Panc1 (cell line): ENCODE measurements at regions not wholly inside any gene's neighbourhood (a gene's known extent, or its start where the extent isn't known, plus 50 kb on each side); places are given as distances from the start of the nearest gene placed in this dataset.

Experiments used
- ATAC-seq: fragments of 200-7000 bp; cut with Tn5 transposase; 2 replicates; pipeline ENCODE4 v1.9.1; 2020; ENCODE audit warnings: mild to moderate bottlenecking, moderate library complexity
- BruUV-seq: library from RNA; stranded (reverse); fragments of 400-500 nt; replicated peaks from 2 replicates; lab custom pipeline; 2021; lab: Mats Ljungman, UMichigan
- CTCF ChIA-PET: fragments of 300-600 bp; sonication (Branson Sonifier 250); formaldehyde crosslinking; loops from one replicate; lab custom pipeline; 2022; ENCODE audit warnings: antibody characterized with exemption; lab: Charles Lee
- POLR2A ChIA-PET: fragments of 300-600 bp; sonication (Branson Sonifier 250); formaldehyde crosslinking; loops from one replicate; lab custom pipeline; 2022; ENCODE audit warnings: antibody characterized with exemption; lab: Charles Lee
- DNase-seq: peaks from one replicate; pipeline ENCODE4 v3.0.0-alpha.2; 2010; ENCODE audit warnings: low read depth, low spot score
- H3K27ac ChIP-seq: 2 replicates; pipeline ENCODE4 v1.5.1; 2011; ENCODE audit warnings: mild to moderate bottlenecking, low read length, inconsistent platforms
- H3K27me3 ChIP-seq: fragments of 200-500 bp; sonication (Bioruptor generic); 2 replicates; pipeline ENCODE4 v1.6.0; 2014; ENCODE audit warnings: low read length, inconsistent platforms; ENCODE audit not compliant: control insufficient read depth, insufficient read depth
- H3K36me3 ChIP-seq: fragments of 200-500 bp; sonication (Bioruptor generic); 2 replicates; pipeline ENCODE4 v1.5.1; 2014; ENCODE audit warnings: inconsistent platforms, mild to moderate bottlenecking, low read length, moderate library complexity; ENCODE audit not compliant: control insufficient read depth, insufficient read depth
- H3K4me1 ChIP-seq: 2 replicates; pipeline ENCODE4 v1.5.1; 2011; ENCODE audit warnings: inconsistent platforms, mild to moderate bottlenecking, low read length, moderate library complexity; ENCODE audit not compliant: control insufficient read depth, insufficient read depth
- H3K4me3 ChIP-seq, 2 experiments: 2 replicates each; pipeline ENCODE4 v1.5.1; 2011 to 2012; ENCODE audit warnings: low read depth in 2 of 2, low read length in 2 of 2, mild to moderate bottlenecking in 2 of 2, inconsistent platforms in 1 of 2, moderate library complexity in 1 of 2
- H3K9me3 ChIP-seq: fragments of 200-500 bp; sonication (Bioruptor generic); 2 replicates; pipeline ENCODE4 v1.5.1; 2014; ENCODE audit warnings: low read depth, mild to moderate bottlenecking, inconsistent platforms, low read length, moderate library complexity; ENCODE audit not compliant: control insufficient read depth, insufficient read depth
- CTCF ChIP-seq: fragments of 450-650 bp; IDR thresholded peaks from 2 replicates; pipeline ENCODE4 v1.5.1; 2017; ENCODE audit warnings: mild to moderate bottlenecking
- POLR2AphosphoS5 ChIP-seq: IDR thresholded peaks from 2 replicates; pipeline ENCODE4 v1.6.1; 2012; ENCODE audit warnings: mild to moderate bottlenecking, low read depth, low read length, moderate library complexity
- REST ChIP-seq, 2 experiments: IDR thresholded peaks; 2 replicates each; pipeline ENCODE4 v1.6.1; 2011 to 2012; ENCODE audit warnings: low read depth in 2 of 2, control low read depth in 1 of 2, low read length in 1 of 2, mild to moderate bottlenecking in 1 of 2, moderate library complexity in 1 of 2; ENCODE audit not compliant: insufficient read depth in 1 of 2
- SIN3A ChIP-seq: IDR thresholded peaks from 2 replicates; pipeline ENCODE4 v1.6.1; 2012; ENCODE audit warnings: low read depth, mild to moderate bottlenecking, low read length, moderate library complexity, borderline replicate concordance; ENCODE audit not compliant: insufficient read depth
- TCF7L2 ChIP-seq: IDR thresholded peaks from 2 replicates; pipeline ENCODE4 v1.6.1; 2011; ENCODE audit warnings: mild to moderate bottlenecking, low read depth, low read length, inconsistent platforms
- in situ Hi-C: cut with HindIII; loops from 2 replicates; pipeline ENCODE4 v1.10.0; 2016; ENCODE audit warnings: low sequenced_read_pairs, low pct_unique_long_range_greater_than_20kb
- intact Hi-C: fragments of 100-400 bp; cut with micrococcal nuclease; formaldehyde crosslinking; loops from one replicate; pipeline ENCODE4 v1.10.0; 2022; ENCODE audit not compliant: unreplicated experiment

GRCh38 chr1:219279017-219279770 is 105.5 kb downstream of the LYPLAL1 start:
- TF ChIP-seq CTCF: no peak
- TF ChIP-seq POLR2AphosphoS5: no peak
- no peak for TF ChIP-seq REST (IDR thresholded peaks at IDR 0.05; ENCODE audit: insufficient read depth in 1 of 2, low read depth in 2 of 2, low read length in 1 of 2)
- no peak for TF ChIP-seq TCF7L2
- no peak for TF ChIP-seq SIN3A
- ATAC-seq: peak; percentile 69
- Histone ChIP-seq H3K27me3 (no peaks in the 10 kb centered on the region), H3K4me1 (no peaks in the 10 kb centered on the region), H3K27ac (no peak overlapping the region), H3K36me3 (no peaks in the 10 kb centered on the region), H3K4me3 (no peak overlapping the region), H3K9me3 (no peaks in the 10 kb centered on the region)
- BruUV-seq: no TSS peak
- DNase-seq: no peak
- ChIA-PET POLR2A (interaction anchor here (0.6 kb wide), 1 partner anchor 898 kb away, joined by 3 read pairs; no protein-coding TSS in a partner anchor), CTCF (no interaction called here)
- intact Hi-C loops (no loop called here), in situ Hi-C loops (no loop called here)

GRCh38 chr1:219278288-219278687 is 104.6 kb downstream of the LYPLAL1 start:
- no peak for TF ChIP-seq POLR2AphosphoS5
- no peak for TF ChIP-seq SIN3A
- no peak for TF ChIP-seq REST (IDR thresholded peaks at IDR 0.05; ENCODE audit: insufficient read depth in 1 of 2, low read depth in 2 of 2, low read length in 1 of 2)
- no peak for TF ChIP-seq CTCF
- no peak for TF ChIP-seq TCF7L2
- ChIA-PET POLR2A (no interaction called here), CTCF (no interaction called here)
- DNase-seq (no peak), ATAC-seq (no peak)
- no peaks in the 10 kb centered on the region for H3K27me3 ChIP-seq
- in situ Hi-C loops: no loop called here
- H3K27ac ChIP-seq: no peak overlapping the region
- H3K9me3 ChIP-seq: no peaks in the 10 kb centered on the region
- H3K4me1 ChIP-seq: no peaks in the 10 kb centered on the region
- H3K36me3 ChIP-seq: no peaks in the 10 kb centered on the region
- intact Hi-C loops: no loop called here
- H3K4me3 ChIP-seq: no peak overlapping the region
- BruUV-seq: no TSS peak
